ENCODE measurements at regions not wholly inside any gene's neighbourhood (a gene's known extent, or its start where the extent isn't known, plus 50 kb on each side); places are given as distances from the start of the nearest gene placed in this dataset.

- no peak overlapping the region for H2BK20ac ChIP-seq (ENCODE audit: low read depth, low read length, poor library complexity, severe bottlenecking)
- no peaks in the 10 kb centered on the region for H4K20me1 ChIP-seq (ENCODE audit: control insufficient read depth, insufficient read depth, insufficient read length)
- no CpG with 5 or more reads among the region's 1 CpG for WGBS (ENCODE audit: extremely low coverage, insufficient read length, low lambda C conversion rate)
- no peaks in the 10 kb centered on the region for H3K27me3 ChIP-seq (ENCODE audit: insufficient read depth, low read length)
- H2BK12ac ChIP-seq (ENCODE audit: insufficient read length, low read depth, low read length): no peak overlapping the region
- no peak overlapping the region for H2BK15ac ChIP-seq (ENCODE audit: low read depth, low read length)
- H3K18ac ChIP-seq (ENCODE audit: insufficient read length, low read depth, low read length): no peak overlapping the region
- no peak overlapping the region for H2BK5ac ChIP-seq (ENCODE audit: insufficient read length, low read length)
- TF ChIP-seq CTCF (conservative IDR thresholded peaks at IDR 0.05): no peak
- H2AK5ac ChIP-seq (ENCODE audit: insufficient read length, low read length): no peak overlapping the region
- no peak overlapping the region for H4K8ac ChIP-seq (replicated peaks; ENCODE audit: insufficient read length, low read depth, low read length)
- Mint-ChIP-seq H3K27ac (no peak overlapping the region), H3K36me3 (ENCODE audit: insufficient read depth in 1 of 3, low read depth in 3 of 3) (no peaks in the 10 kb centered on the region), H3K27me3 (ENCODE audit: low read depth) (no peaks in the 10 kb centered on the region), H3K4me3 (no peak overlapping the region), H3K4me1 (peaks cover 0 to 5% of the 10 kb centered on the region in 2 experiments; a peak in 2 of 4 replicates), H3K9me3 (peaks cover 1 to 6% of the 10 kb centered on the region in 2 experiments; a peak in 2 of 5 replicates)
- no peaks in the 10 kb centered on the region for H3K23me2 ChIP-seq (ENCODE audit: insufficient read length, low read depth, low read length, poor library complexity, severe bottlenecking)
- H4K5ac ChIP-seq (ENCODE audit: insufficient read length, low read depth, low read length): no peak overlapping the region
- no peak overlapping the region for H3K4ac ChIP-seq (ENCODE audit: low read depth, low read length)
- no peak overlapping the region for H3K56ac ChIP-seq (ENCODE audit: insufficient read length, low read depth, low read length)
- H3T11ph ChIP-seq (ENCODE audit: low read length): no peak overlapping the region
- H4K91ac ChIP-seq (ENCODE audit: insufficient read length, low read depth, low read length): no peak overlapping the region
- H2BK120ac ChIP-seq (ENCODE audit: low read depth, low read length, poor library complexity, severe bottlenecking): no peak overlapping the region
- no peak for DNase-seq
- H3K79me1 ChIP-seq (ENCODE audit: insufficient read depth, low read depth, low read length, poor library complexity, severe bottlenecking): no peaks in the 10 kb centered on the region
- H3K79me2 ChIP-seq (ENCODE audit: insufficient read depth, low read length): no peaks in the 10 kb centered on the region
- H3K4me1 ChIP-seq (ENCODE audit: insufficient read depth, low read length): no peaks in the 10 kb centered on the region
- H3K9ac ChIP-seq (ENCODE audit: extremely low read depth, insufficient read length, low read length): no peak overlapping the region
- no peak overlapping the region for H3K23ac ChIP-seq (ENCODE audit: insufficient read length, low read depth, low read length)
- no peak overlapping the region for H3K14ac ChIP-seq (ENCODE audit: insufficient read depth, low read length)
- no peak overlapping the region for H2AFZ ChIP-seq (ENCODE audit: low read length)
- H3K9me3 ChIP-seq (ENCODE audit: control insufficient read depth, low read depth, low read length): no peaks in the 10 kb centered on the region
- no peak overlapping the region for H3K4me2 ChIP-seq (ENCODE audit: insufficient read depth, insufficient read length, low read length)
- H3K27ac ChIP-seq (ENCODE audit: insufficient read length, low read depth, low read length): no peak overlapping the region
Measured at GRCh38 chr12:59147791-59148190, 227.5 kb upstream of the LRIG3 start.
